ENCODE measurements at regions not wholly inside any gene's neighbourhood (a gene's known extent, or its start where the extent isn't known, plus 50 kb on each side); places are given as distances from the start of the nearest gene placed in this dataset.

DNA sequence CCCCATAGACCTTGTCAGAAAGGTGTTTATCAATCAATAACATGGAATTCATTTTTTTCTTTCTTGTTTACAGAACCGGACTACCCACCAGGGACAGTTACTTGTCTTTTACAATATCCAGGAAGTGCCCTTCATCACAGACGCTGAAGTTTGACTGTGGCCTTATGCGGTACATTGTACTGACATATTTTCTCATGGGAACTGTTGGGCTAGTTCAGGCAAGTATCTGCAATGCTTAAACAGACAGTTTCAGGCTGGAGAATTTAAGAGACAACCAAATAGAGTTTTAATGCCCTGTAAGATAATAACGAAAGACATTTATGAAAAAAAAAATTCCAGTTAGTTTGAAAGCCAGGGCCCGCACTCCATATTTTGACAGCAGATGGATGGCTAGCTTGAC, 246.4 kb downstream of the GATA3 start:
- FAIRE-seq = no peak
- 51% methylated on average over 5 of the region's 5 CpGs for WGBS (ENCODE audit: insufficient coverage, insufficient replicate concordance, low lambda C conversion rate, missing lambda C conversion rate)
- in situ Hi-C loops (cut with MboI) = no loop called here

More for the DNA sequence above, 246.4 kb downstream of the GATA3 start:
- ChIA-PET RAD21 (ENCODE audit: unreplicated experiment) (no interaction called here), CTCF (no interaction called here), POLR2A (no interaction called here), SMC1A (ENCODE audit: uncharacterized antibody, unreplicated experiment) (no interaction called here)
- no peak for DNase-seq (ENCODE audit: low read depth, low spot score)
- H3K27ac ChIP-seq (ENCODE audit: control insufficient read depth, insufficient read depth) = no peak overlapping the region
- no peak overlapping the region for H3K9ac ChIP-seq (ENCODE audit: control insufficient read depth, insufficient read depth, low read length)
- no peak overlapping the region for H2AFZ ChIP-seq (ENCODE audit: control insufficient read depth, low read depth, low read length)
- no peaks in the 10 kb centered on the region for H3K4me1 ChIP-seq (ENCODE audit: control insufficient read depth, insufficient read depth, low read length)
- TF ChIP-seq KAT2A (conservative IDR thresholded peaks at IDR 0.05; ENCODE audit: control insufficient read depth, low read depth, low read length) = no peak
- TF ChIP-seq MTA2 (IDR thresholded peaks at IDR 0.05; ENCODE audit: low read depth) = no peak
- TF ChIP-seq, protein P1, sequence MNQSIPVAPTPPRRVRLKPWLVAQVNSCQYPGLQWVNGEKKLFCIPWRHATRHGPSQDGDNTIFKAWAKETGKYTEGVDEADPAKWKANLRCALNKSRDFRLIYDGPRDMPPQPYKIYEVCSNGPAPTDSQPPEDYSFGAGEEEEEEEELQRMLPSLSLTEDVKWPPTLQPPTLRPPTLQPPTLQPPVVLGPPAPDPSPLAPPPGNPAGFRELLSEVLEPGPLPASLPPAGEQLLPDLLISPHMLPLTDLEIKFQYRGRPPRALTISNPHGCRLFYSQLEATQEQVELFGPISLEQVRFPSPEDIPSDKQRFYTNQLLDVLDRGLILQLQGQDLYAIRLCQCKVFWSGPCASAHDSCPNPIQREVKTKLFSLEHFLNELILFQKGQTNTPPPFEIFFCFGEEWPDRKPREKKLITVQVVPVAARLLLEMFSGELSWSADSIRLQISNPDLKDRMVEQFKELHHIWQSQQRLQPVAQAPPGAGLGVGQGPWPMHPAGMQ (IDR thresholded peaks at IDR 0.05; ENCODE audit: borderline replicate concordance) = no peak
- no peak for TF ChIP-seq ELK1 (IDR thresholded peaks at IDR 0.05; ENCODE audit: low read depth, low read length)
- TF ChIP-seq, protein P2, sequence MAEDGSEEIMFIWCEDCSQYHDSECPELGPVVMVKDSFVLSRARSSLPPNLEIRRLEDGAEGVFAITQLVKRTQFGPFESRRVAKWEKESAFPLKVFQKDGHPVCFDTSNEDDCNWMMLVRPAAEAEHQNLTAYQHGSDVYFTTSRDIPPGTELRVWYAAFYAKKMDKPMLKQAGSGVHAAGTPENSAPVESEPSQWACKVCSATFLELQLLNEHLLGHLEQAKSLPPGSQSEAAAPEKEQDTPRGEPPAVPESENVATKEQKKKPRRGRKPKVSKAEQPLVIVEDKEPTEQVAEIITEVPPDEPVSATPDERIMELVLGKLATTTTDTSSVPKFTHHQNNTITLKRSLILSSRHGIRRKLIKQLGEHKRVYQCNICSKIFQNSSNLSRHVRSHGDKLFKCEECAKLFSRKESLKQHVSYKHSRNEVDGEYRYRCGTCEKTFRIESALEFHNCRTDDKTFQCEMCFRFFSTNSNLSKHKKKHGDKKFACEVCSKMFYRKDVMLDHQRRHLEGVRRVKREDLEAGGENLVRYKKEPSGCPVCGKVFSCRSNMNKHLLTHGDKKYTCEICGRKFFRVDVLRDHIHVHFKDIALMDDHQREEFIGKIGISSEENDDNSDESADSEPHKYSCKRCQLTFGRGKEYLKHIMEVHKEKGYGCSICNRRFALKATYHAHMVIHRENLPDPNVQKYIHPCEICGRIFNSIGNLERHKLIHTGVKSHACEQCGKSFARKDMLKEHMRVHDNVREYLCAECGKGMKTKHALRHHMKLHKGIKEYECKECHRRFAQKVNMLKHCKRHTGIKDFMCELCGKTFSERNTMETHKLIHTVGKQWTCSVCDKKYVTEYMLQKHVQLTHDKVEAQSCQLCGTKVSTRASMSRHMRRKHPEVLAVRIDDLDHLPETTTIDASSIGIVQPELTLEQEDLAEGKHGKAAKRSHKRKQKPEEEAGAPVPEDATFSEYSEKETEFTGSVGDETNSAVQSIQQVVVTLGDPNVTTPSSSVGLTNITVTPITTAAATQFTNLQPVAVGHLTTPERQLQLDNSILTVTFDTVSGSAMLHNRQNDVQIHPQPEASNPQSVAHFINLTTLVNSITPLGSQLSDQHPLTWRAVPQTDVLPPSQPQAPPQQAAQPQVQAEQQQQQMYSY (CRISPR knock-in tag; IDR thresholded peaks at IDR 0.05) = no peak
- TF ChIP-seq RAD51 (IDR thresholded peaks at IDR 0.05) = no peak
- TF ChIP-seq, protein P3, sequence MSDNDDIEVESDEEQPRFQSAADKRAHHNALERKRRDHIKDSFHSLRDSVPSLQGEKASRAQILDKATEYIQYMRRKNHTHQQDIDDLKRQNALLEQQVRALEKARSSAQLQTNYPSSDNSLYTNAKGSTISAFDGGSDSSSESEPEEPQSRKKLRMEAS (IDR thresholded peaks at IDR 0.05; ENCODE audit: low read depth, low read length) = no peak
- no peak for TF ChIP-seq RELB (IDR thresholded peaks at IDR 0.05; ENCODE audit: low read depth)
- no peak for TF ChIP-seq DPF2 (IDR thresholded peaks at IDR 0.05)
- no TSS peak for BruUV-seq (replicated peaks)
- no peaks in the 10 kb centered on the region for H4K20me1 ChIP-seq (ENCODE audit: control insufficient read depth, insufficient read depth)
- no peak for ATAC-seq
- intact Hi-C loops (cut with micrococcal nuclease; ENCODE audit: unreplicated experiment) = no loop called here
- H3K9me3 ChIP-seq (replicated peaks; ENCODE audit: control insufficient read depth, insufficient read depth, low read length) = no peaks in the 10 kb centered on the region
- H3K79me2 ChIP-seq (ENCODE audit: control insufficient read depth, insufficient read depth, low read length) = no peaks in the 10 kb centered on the region
- H3K27me3 ChIP-seq (replicated peaks in 1 of 2; ENCODE audit: control insufficient read depth in 2 of 2, insufficient read depth in 2 of 2, low read length in 1 of 2) = no peaks in the 10 kb centered on the region; a peak in 1 of 4 replicates
- H3K4me2 ChIP-seq (ENCODE audit: control insufficient read depth, insufficient read depth) = no peak overlapping the region
- no peak overlapping the region for H3K4me3 ChIP-seq
- H3K36me3 ChIP-seq (ENCODE audit: control insufficient read depth in 2 of 2, insufficient read depth in 2 of 2, low read length in 1 of 2) = no peaks in the 10 kb centered on the region
